Embryonic facial prominence (tissue), 1 donor: ENCODE measurements at regions not wholly inside any gene's neighbourhood (a gene's known extent, or its start where the extent isn't known, plus 50 kb on each side); places are given as distances from the start of the nearest gene placed in this dataset.

Experiments used
- DNase-seq: peaks from one replicate; pipeline ENCODE4 v3.0.0-alpha.2; 2016; ENCODE audit errors: extremely low spot score

GRCh38 chr10:60666221-60666620 is 112.1 kb upstream of the CDK1 start:
- no peak for DNase-seq

GRCh38 chr10:60664859-60665258 is 113.4 kb upstream of the CDK1 start:
- DNase-seq = no peak

GRCh38 chr10:60663850-60664249 is 114.4 kb upstream of the CDK1 start:
- DNase-seq = no peak

- DNase-seq = no peak
These were observed 115.2 kb upstream of the CDK1 start for GRCh38 chr10:60662917-60663614.

GRCh38 chr10:60661637-60662036 is 116.6 kb upstream of the CDK1 start:
- no peak for DNase-seq

GRCh38 chr10:60660625-60661024 is 117.7 kb upstream of the CDK1 start:
- DNase-seq = no peak

- no peak for DNase-seq
These were observed 123.3 kb upstream of the CDK1 start for GRCh38 chr10:60654813-60655464.

GRCh38 chr10:60652628-60653027 is 125.7 kb upstream of the CDK1 start:
- DNase-seq = no peak

- DNase-seq = no peak
These were observed 127.9 kb upstream of the CDK1 start for GRCh38 chr10:60650378-60650800.

- DNase-seq = no peak
These were observed 128.5 kb upstream of the CDK1 start for GRCh38 chr10:60649485-60650377.

- no peak for DNase-seq
These were observed 129.5 kb upstream of the CDK1 start for GRCh38 chr10:60648761-60649160.

- DNase-seq = peak; percentile 39
These were observed 131.1 kb upstream of the CDK1 start for GRCh38 chr10:60646966-60647796.

GRCh38 chr10:60645980-60646379 is 132.3 kb upstream of the CDK1 start:
- DNase-seq = no peak

GRCh38 chr10:60644436-60645130 is 133.7 kb upstream of the CDK1 start:
- no peak for DNase-seq

GRCh38 chr10:60643874-60644273 is 134.4 kb upstream of the CDK1 start:
- DNase-seq = no peak

GRCh38 chr10:60629332-60629731 is 148.9 kb upstream of the CDK1 start:
- no peak for DNase-seq

GRCh38 chr10:60627778-60628748 is 150.2 kb upstream of the CDK1 start:
- no peak for DNase-seq

GRCh38 chr10:60626037-60626436 is 152.2 kb upstream of the CDK1 start:
- no peak for DNase-seq

GRCh38 chr10:60623627-60624026 is 154.7 kb upstream of the CDK1 start:
- DNase-seq = no peak

GRCh38 chr10:60621018-60621417 is 157.3 kb upstream of the CDK1 start:
- no peak for DNase-seq
